ENCODE measurements at regions not wholly inside any gene's neighbourhood (a gene's known extent, or its start where the extent isn't known, plus 50 kb on each side); places are given as distances from the start of the nearest gene placed in this dataset.

- DNase-seq (ENCODE audit: low spot score) = no peak
- Mint-ChIP-seq H3K27ac (ENCODE audit: unreplicated experiment) (no peak overlapping the region), H3K36me3 (ENCODE audit: low read depth) (no peaks in the 10 kb centered on the region), H3K9me3 (ENCODE audit: low read depth) (peaks cover 2% of the 10 kb centered on the region), H3K4me3 (ENCODE audit: unreplicated experiment) (no peak overlapping the region), H3K27me3 (ENCODE audit: low read depth) (no peaks in the 10 kb centered on the region), H3K4me1 (ENCODE audit: low read depth) (no peaks in the 10 kb centered on the region)
- TF ChIP-seq CTCF (IDR thresholded peaks at IDR 0.05) = no peak
Measured at GRCh38 chr20:55576981-55577380, 428.3 kb downstream of the CBLN4 start.

GRCh38 chr20:55569084-55569483, 436.2 kb downstream of the CBLN4 start:
- no peak overlapping the region for H3K4me3 Mint-ChIP-seq (ENCODE audit: unreplicated experiment)

GRCh38 chr20:55567826-55568225, 437.5 kb downstream of the CBLN4 start:
- H3K4me1 Mint-ChIP-seq (ENCODE audit: low read depth) = no peaks in the 10 kb centered on the region
- peaks cover 36% of the 10 kb centered on the region for H3K9me3 Mint-ChIP-seq (ENCODE audit: low read depth)
- H3K27ac Mint-ChIP-seq (ENCODE audit: unreplicated experiment) = no peak overlapping the region
- no peaks in the 10 kb centered on the region for H3K36me3 Mint-ChIP-seq (ENCODE audit: low read depth)
- no peak for TF ChIP-seq CTCF (IDR thresholded peaks at IDR 0.05)
- no peaks in the 10 kb centered on the region for H3K27me3 Mint-ChIP-seq (ENCODE audit: low read depth)
- H3K4me3 Mint-ChIP-seq (ENCODE audit: unreplicated experiment) = no peak overlapping the region
- DNase-seq (ENCODE audit: low spot score) = no peak

More at GRCh38 chr20:55569084-55569483, 436.2 kb downstream of the CBLN4 start:
- no peak for DNase-seq (ENCODE audit: low spot score)
- TF ChIP-seq CTCF (IDR thresholded peaks at IDR 0.05) = no peak
- no peaks in the 10 kb centered on the region for H3K4me1 Mint-ChIP-seq (ENCODE audit: low read depth)
- H3K36me3 Mint-ChIP-seq (ENCODE audit: low read depth) = no peaks in the 10 kb centered on the region
- H3K27ac Mint-ChIP-seq (ENCODE audit: unreplicated experiment) = no peak overlapping the region
- peaks cover 24% of the 10 kb centered on the region for H3K9me3 Mint-ChIP-seq (ENCODE audit: low read depth)
- no peaks in the 10 kb centered on the region for H3K27me3 Mint-ChIP-seq (ENCODE audit: low read depth)

GRCh38 chr20:55565096-55565773, 440.1 kb downstream of the CBLN4 start:
- Mint-ChIP-seq H3K36me3 (ENCODE audit: low read depth) (no peaks in the 10 kb centered on the region), H3K27me3 (ENCODE audit: low read depth) (no peaks in the 10 kb centered on the region), H3K4me1 (ENCODE audit: low read depth) (no peaks in the 10 kb centered on the region), H3K9me3 (ENCODE audit: low read depth) (peaks cover 39% of the 10 kb centered on the region), H3K27ac (ENCODE audit: unreplicated experiment) (no peak overlapping the region), H3K4me3 (ENCODE audit: unreplicated experiment) (no peak overlapping the region)
- DNase-seq (ENCODE audit: low spot score) = no peak
- no peak for TF ChIP-seq CTCF (IDR thresholded peaks at IDR 0.05)

DNA sequence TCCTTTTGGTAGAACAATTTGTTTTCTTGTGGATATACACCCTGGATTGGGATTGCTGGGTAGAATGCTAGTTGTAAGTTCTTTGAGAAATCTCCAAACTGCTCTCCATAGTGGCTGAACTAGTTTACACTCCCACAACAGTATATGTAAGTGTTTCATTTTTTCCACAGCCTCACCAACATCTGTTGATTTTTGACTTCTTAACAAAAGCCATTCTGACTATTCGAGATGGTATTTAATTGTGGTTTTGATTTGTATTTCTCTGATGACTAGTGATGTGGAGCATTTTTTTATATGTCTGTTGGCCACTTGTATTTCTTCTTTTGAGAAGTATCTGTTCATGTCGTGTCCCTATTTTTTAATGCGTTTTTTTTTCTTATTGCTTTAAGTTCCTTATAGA, 444.1 kb downstream of the CBLN4 start:
- Mint-ChIP-seq H3K4me1 (ENCODE audit: low read depth) (no peaks in the 10 kb centered on the region), H3K4me3 (ENCODE audit: unreplicated experiment) (no peak overlapping the region), H3K27me3 (ENCODE audit: low read depth) (no peaks in the 10 kb centered on the region), H3K9me3 (ENCODE audit: low read depth) (peaks cover 30% of the 10 kb centered on the region), H3K27ac (ENCODE audit: unreplicated experiment) (no peak overlapping the region), H3K36me3 (ENCODE audit: low read depth) (no peaks in the 10 kb centered on the region)
- no peak for DNase-seq (ENCODE audit: low spot score)
- no peak for TF ChIP-seq CTCF (IDR thresholded peaks at IDR 0.05)

All from chondrocyte (in vitro differentiated cells).